GM18498 (cell line): ENCODE measurements at regions not wholly inside any gene's neighbourhood (a gene's known extent, or its start where the extent isn't known, plus 50 kb on each side); places are given as distances from the start of the nearest gene placed in this dataset.

Source experiments
- ATAC-seq: cut with Tn5 transposase; IDR thresholded peaks from one replicate; pipeline ENCODE4 v1.9.1; 2021; ENCODE audit warnings: mild to moderate bottlenecking, moderate library complexity; ENCODE audit not compliant: unreplicated experiment

DNA sequence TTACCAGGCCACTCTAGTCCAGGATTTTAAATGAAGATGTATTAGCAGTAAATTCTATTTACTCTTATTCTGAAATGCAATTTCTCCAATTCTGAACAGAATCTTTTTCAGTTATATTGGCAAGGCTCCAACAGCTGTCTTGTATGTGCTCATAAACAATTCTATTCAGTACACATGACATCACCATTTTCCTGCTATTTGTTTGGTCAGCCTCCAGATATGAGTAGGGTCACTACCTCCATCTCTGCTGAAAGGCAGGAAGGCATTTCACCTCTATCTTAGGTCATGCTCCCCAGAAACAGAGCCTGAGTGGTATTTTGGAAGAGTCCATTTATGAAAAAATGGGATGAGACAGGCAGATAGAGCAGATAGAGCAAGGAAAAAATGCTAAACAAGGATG is 151.1 kb upstream of the ADGRL3 start:
- no peak for ATAC-seq

GRCh38 chr4:61067381-61067780 is 132.7 kb upstream of the ADGRL3 start:
- no peak for ATAC-seq

GRCh38 chr4:61068060-61068459 is 132.1 kb upstream of the ADGRL3 start:
- no peak for ATAC-seq

GRCh38 chr4:61068745-61069144 is 131.4 kb upstream of the ADGRL3 start:
- ATAC-seq, result no peak

DNA sequence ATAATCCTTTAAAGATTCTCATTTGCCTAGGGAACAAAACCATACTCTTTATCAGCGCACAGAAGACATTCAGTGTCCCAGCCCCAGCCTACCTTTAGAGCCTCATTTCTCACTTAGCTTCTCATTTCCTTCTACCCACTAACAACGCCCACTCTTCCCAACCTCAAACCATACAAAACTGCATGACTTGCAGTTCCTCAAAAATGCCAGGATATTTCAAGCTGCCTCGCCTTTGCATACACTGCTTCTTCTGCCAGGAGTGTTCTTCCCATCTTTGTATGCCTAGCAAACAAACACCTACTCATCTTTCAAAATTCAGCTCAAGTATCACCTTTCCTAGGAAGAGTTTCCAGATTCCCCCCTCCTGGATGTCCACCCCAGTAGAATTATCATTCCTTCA is 129.9 kb upstream of the ADGRL3 start:
- no peak for ATAC-seq

- ATAC-seq, result no peak
Measured at GRCh38 chr4:61079427-61079826, 120.7 kb upstream of the ADGRL3 start.

GRCh38 chr4:61079976-61080375 is 120.2 kb upstream of the ADGRL3 start:
- ATAC-seq, result no peak

- no peak for ATAC-seq
Measured at GRCh38 chr4:61085534-61085933, 114.6 kb upstream of the ADGRL3 start.

GRCh38 chr4:61086357-61086756 is 113.8 kb upstream of the ADGRL3 start:
- ATAC-seq, result no peak

DNA sequence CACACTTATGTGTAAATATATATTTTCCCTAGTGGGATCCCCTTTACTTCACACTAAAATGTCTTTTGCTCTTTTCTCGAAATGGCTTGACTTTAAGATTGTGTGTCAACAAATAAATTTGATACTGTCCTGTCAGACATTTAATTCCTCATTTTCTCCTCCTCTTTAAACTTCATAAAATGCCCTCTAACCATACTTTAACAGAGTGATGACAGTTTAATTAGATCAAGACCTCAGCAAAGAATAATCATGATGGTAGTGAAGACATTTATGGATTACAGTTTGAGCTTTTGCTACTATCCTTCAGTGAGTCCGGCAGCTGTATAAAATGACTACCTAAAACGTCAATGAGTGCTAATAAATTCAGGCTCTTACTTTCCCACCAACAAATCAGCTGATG is 113.1 kb upstream of the ADGRL3 start:
- no peak for ATAC-seq

DNA sequence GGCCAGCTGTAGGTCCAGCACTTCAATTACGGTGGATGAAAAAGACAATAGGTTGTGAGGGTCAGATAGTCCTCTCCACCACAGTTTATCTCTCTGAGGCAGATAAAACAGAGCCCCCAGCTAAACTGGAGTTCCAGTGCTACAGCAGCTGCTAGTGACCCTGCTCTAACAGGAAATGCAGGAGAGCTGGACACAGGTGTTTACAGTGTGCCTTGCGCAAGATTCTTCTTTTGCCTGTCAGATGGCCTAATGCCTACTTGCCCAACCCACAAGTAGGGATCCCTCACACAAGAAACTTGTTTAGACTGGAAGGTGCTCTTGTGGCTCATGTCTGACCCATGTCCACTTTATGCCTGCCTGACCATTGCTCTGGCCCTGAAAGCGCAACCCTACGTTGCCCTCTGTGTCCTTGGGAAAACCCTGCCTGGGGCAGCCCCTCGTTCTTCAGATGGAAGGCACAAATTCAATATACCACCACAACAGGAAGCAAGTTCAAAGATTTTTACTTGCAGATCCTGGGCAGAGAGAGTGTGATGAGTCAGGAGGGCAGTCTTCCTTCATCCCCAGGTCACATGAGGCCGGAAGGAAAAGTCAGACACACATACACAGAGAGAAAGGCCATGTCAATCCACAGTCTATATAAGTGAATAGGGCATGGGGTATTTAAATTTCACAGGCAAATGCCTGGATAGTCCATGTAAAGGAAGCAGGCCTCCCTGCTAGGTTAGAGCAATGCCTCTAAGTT is 105.1 kb upstream of the ADGRL3 start:
- ATAC-seq, result no peak

DNA sequence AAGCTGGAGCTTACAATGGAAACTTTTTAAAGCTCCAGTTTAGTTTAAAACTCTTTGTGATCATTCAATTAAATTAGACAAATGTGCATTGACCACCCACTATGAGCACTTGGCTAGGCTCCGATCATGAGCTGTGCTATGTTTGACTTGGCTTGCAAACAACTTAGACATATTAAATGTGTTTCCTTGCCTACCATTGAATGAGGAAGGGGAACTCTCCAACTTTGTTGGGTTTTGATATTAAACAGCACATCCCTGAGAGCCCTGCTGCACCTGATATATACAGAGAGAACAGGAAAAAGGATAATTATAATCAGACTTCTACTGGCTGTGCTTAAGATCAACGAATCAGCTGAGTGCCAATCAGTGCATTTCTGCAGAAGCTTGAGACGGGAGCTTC is 71.4 kb upstream of the ADGRL3 start:
- no peak for ATAC-seq

GRCh38 chr4:61129971-61130370 is 70.2 kb upstream of the ADGRL3 start:
- no peak for ATAC-seq

- ATAC-seq, result no peak
Measured at GRCh38 chr4:61143461-61143860, 56.7 kb upstream of the ADGRL3 start.

GRCh38 chr4:61149278-61149677 is 50.8 kb upstream of the ADGRL3 start:
- no peak for ATAC-seq
